GM12891 (cell line): ENCODE measurements at regions not wholly inside any gene's neighbourhood (a gene's known extent, or its start where the extent isn't known, plus 50 kb on each side); places are given as distances from the start of the nearest gene placed in this dataset.

Experiments
- POLR2A ChIP-seq: IDR thresholded peaks from 2 replicates; pipeline ENCODE4 v1.6.1; 2011; ENCODE audit warnings: low read depth, low read length, control low read depth
- POLR2AphosphoS5 ChIP-seq: IDR thresholded peaks from 2 replicates; pipeline ENCODE4 v1.6.1; 2011; ENCODE audit warnings: low read depth, low read length, control low read depth
- SPI1 ChIP-seq: IDR thresholded peaks from 2 replicates; pipeline ENCODE4 v1.6.1; 2011; ENCODE audit warnings: low read depth, low read length, control low read depth
- TAF1 ChIP-seq: IDR thresholded peaks from 2 replicates; pipeline ENCODE4 v1.6.1; 2011; ENCODE audit warnings: low read depth, low read length, control low read depth

- no peak for TF ChIP-seq POLR2AphosphoS5
- TF ChIP-seq POLR2A, result no peak
- no peak for TF ChIP-seq TAF1
- TF ChIP-seq SPI1, result no peak
Observed at GRCh38 chr7:148495605-148496004, 95.0 kb upstream of the C7orf33 start.
